HG03039 (cell line): ENCODE measurements at regions not wholly inside any gene's neighbourhood (a gene's known extent, or its start where the extent isn't known, plus 50 kb on each side); places are given as distances from the start of the nearest gene placed in this dataset.

Experiments used
- ATAC-seq: cut with Tn5 transposase; IDR thresholded peaks from one replicate; pipeline ENCODE4 v1.9.1; 2021; ENCODE audit warnings: mild to moderate bottlenecking, moderate library complexity; ENCODE audit not compliant: unreplicated experiment

DNA sequence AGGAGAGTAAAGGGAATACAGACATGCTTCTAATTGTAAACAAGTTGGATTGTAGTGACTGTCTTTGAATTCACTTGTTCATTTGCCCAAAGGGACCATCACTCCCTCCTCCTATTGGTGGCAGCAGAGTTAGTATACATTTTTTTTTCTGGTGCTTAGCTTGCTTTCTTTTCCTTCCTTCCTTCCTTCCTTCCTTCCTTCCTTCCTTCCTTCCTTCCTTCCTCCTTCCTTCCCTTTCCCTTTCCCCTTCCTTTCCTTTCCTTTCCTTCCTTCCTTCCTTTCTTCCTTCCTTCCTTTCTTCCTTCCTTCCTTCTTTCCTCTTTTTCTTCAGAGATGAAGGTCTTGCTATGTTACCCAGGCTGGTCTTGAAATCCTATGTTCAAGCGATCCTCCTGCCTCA, 94.8 kb upstream of the ATP6AP2 start:
- ATAC-seq = no peak

DNA sequence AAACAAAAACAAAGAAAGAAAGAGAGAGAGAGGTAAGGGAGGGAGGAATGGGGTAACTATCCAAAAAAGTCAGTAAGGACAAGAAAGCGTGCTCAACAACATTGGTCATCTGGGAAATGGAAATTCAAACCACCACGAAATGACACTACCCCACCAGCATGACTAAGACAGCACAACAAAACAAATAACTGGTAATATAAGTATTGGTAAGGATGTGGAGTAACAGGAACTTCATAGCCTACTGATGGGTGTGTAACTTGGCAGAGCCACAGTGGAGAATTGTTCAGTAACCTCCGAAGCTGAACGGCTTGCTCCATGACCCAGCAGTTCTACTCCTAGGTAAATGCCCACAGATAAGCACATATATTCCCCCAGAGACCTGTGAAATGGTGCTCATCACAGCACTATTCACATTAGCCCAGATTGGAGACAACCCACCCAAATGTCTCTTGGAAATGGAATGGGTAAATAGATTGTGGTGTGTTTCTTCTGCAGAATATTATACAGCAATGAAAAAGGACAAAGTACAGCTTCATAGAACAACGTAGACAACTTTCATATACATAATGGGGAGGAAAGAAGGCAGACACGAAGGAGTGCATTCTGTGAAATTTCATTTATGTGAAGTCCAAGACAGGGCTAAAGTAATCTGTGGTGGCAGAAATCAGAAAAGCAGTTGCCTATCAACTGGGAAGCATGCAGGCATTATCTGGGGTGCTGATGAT, 95.5 kb upstream of the ATP6AP2 start:
- ATAC-seq = no peak

DNA sequence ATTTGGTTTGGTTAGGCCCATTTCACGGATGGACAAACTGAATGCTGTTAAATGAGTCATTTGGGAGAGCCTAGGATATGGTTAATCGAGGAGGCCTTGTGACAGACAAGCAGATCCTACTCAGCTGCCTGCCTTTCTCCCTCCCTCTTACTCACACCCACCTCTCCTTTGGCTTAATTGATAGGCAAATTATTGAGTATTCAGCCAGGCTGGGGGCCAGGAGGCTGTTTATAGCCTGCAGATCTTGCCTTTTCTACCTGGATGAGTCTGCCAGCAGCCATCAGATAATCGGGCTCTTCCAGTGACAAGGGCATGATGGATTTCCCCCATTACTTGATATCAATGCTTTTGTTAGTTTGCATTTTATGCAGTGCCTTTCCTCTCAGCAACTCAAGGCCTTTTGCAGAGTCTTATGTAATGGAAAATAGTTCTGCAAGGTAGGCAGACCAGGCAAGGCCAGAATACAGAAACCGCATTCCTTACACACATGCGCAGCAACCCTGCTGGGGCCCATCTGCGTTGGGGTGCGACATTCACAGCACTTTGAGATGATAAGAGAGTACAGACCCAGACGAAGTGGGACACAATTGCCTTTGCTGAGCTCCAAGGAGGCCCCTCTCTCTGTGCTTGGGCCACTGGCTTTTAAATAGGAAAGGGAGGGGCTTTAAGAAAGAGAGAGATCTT, 96.2 kb upstream of the ATP6AP2 start:
- ATAC-seq = no peak

DNA sequence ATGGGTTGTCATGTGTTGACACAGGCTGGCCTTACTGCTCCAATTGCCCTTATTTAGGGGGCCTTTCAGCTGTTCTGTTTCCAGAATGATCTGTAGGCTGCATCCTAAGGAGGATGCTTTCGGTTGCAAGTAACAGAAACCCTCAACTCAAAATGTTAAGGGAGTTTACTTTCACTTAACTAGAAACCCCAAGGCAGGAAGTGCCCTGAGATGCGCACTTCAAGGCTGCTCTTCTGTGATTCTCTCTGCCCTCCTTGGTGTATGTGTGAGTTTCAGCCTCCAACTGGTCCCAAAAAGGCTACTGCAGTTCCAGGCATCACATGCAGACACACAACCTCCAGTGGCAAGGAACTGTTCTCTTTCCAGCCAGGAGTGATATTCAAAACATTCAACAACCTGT, 97.3 kb upstream of the ATP6AP2 start:
- ATAC-seq = no peak

DNA sequence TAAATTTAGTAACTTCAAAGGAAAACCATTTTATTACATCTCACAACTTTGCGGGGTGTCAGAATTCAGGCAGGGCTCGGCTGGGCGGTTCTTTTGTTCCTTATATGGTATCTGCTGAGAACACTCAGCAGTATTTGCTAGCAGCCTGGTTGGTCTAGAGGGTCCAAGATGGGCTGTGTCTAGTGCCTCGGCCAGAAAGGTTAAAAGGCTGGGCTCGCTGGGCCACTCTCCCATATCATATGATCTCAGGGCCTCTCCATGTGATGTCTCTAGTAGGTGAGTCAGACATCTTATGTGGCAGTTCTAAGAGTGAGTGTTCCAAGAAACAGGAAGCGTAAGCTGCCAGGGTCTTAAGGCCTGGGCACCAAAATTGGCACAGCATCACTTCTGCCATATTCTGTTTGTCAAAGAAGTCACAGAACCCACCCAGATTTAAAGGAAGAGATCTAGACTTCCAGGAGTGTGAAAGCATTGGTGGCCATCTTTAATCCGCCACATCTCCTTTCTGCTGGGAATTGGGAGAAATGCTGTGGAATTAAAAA, 100.9 kb upstream of the ATP6AP2 start:
- no peak for ATAC-seq

DNA sequence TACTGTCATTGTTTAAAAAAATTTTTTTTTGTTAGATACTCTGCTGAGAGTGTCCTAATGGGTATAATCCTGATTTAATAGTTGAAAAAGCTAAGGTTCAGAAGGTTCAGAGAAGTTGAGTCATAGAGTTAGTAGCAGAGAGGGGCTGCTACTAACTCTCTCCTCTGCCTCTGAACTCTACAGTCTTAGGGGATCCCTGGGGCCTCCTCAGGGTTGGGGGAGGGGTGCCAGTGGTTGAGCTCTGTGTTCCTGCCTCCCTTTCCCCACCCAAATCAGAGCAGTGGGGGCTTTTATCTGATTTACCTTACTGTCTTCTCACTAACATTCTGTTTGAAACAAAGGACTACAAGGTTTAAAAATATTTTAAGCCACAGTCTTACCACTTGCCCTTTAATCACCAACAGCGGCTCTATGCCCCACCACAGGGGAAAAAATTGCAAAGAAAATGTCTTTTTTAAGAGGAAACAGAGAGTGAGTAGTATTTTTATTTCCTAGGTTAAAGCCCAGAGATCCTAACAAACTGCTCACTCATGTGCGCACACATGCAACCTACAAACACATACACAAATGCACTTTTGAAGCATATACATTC, 102.2 kb upstream of the ATP6AP2 start:
- no peak for ATAC-seq

DNA sequence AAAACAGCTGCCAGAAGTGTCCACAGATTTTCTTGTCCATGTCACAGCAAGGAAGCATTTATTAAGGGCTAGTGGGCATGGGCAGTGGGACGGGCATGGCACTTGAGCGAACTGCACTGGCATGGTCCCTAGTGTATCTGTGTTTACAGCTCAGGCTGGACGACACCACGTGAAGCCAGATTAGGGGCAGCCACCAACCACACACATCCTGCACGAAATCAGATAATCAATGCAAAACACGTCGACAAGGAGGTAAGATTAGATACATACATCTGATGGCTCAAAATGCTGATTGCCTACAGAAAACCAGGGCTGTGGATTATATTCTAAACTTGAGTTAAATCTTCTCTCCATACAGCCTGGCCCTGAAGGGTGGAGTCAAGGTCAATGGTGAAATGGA, 103.8 kb upstream of the ATP6AP2 start:
- ATAC-seq = no peak

DNA sequence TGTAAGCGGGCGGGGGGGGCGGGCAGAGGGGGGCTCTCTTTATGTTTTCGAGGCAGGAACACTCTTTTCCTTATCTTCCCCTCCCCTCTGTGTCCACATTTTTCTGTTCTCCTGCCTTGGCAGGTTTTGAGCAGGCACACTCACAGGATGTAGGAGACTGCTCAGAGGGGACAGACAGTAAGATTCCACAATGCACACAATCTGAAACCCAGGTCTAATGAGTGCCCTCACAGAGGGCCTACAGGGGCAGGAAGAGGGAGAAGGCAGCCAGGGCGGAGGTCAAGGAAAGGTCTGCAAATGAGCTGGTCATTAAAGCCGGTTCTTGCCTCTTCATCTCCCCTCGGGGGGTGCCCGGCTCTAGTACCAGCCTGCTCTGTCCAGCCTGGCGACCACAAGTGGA, 106.1 kb upstream of the ATP6AP2 start:
- no peak for ATAC-seq

DNA sequence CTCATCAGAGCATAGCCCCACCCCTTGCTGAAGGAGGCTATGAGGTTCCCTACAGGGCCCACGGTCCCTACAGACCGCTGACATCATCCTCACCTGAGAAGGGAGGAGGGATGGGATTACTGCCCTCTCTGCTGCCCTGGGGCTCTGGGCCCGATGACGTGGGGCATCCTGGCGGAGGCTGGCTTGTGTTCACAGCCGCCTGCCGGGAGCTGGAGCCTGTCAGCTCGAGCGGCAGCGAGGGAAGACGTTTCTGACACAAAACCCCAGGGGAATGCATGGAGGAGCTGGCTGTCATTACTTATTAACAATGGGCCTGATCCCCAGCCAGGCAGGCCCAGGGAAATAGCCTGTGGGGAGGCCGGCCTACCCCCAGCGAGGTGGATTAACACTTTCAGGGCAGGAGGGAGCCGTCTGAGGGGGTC, 106.6 kb upstream of the ATP6AP2 start:
- no peak for ATAC-seq

DNA sequence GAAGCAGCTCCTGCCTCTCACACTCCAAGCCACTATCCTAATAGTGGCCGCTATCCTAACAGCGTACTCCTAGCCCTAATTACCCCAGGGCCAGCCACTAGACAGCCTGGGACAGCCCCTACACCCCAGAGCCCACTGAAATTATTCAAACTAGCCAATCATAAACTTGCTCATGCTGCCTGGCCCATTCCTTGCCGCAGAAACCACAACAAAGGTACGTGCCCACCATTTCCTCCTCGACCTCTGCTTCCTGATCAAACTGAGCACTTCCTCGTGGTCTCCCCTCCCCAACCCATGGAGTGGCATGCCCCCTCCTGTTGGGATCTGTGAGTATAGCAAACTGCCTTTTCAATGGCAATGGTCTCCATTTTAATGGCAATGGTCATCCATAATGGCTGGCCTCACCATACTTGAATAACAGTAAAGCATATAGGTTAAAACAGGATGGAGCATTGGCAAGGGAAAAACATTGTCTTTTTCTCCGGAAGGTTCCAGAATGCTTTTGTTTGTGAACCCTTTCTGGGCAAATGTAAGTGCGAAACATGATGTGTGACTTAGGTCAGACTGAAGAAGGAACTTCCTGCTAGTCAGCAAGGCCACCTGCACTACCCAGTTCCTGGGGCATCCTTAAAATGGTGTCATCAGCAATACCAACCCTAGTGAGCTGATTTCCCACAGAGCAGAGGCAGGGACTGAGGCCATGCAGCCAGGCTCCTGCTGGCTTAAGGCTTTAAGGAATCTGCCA, 107.1 kb upstream of the ATP6AP2 start:
- no peak for ATAC-seq

DNA sequence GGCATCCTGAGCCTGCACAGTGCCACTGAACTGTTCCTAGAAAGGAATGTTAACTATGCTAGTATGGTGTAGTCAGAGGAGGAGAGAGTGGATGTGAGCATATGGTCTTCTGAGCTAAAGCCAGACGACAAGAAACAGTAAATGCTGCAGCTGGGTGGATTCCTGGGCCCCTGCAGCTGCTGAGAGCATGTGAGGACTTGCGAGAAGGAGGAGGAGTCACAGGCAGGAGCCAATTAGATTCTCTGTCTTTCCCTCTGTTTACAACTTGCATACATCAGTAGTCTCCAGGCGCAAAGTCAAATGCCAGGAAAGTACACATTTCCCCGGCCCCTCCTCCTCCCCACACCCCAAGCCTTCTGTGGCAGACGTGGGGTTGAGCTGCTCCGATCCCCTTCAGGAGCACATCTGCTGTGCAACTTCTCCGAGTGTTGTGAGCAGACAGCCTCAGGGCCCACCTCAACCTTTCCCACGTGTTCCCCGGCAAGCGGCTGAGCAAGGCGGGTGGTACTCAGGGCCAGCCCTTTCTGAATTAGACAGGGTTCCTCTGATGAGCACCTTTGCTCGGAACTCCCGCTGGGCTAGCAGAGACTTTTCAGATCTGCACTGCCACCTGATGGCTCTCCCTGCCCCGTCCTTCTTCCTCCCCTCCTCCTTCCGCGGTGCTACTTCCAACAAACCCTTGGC, 108.7 kb upstream of the ATP6AP2 start:
- no peak for ATAC-seq

DNA sequence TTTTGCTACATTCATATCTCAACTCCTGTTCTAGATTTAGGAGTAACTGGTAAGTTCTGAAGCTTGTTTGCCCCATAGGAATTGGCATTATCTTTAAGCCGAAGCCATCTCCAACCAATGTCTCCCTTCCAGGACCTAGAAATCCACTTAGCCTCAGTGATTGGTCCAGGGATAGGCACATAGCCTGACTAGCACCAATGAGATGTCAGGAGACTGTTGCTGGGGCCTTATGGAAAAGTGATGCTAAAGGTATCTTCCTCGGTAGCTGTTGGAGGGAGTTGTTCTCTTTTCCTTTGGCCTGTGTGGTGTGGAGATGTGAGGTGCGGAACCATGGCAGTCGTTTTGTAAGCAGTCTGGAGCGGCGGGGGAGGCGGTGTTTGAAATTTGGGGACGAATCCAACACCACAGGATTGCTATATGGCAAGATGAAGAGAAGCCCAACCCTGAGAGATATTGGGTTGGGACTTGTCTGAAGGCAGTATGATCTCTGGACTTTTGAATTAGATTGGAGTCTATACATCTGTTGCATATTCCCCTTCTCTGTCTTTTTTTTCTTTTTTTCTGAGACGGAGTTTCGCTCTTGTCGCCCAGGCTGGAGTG, 109.8 kb upstream of the ATP6AP2 start:
- no peak for ATAC-seq

DNA sequence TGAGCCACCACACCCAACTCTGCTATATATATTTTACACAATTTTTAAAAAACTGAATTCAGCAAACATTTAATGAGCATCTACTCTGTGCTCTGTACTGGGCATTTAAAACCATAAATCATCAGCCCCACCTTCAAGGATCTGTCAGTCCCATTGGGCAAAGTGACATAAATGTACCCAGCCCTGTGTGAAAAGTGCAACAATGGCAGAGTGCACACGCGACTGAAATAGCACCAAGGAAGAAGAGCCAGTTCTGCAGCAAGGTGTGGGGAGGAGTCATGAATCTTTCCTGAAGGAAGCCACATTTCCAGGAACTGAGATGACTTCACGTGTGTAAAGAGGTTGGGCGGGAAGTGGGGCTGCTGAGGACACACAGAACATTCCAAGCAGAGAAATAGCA, 111.5 kb upstream of the ATP6AP2 start:
- ATAC-seq = no peak

DNA sequence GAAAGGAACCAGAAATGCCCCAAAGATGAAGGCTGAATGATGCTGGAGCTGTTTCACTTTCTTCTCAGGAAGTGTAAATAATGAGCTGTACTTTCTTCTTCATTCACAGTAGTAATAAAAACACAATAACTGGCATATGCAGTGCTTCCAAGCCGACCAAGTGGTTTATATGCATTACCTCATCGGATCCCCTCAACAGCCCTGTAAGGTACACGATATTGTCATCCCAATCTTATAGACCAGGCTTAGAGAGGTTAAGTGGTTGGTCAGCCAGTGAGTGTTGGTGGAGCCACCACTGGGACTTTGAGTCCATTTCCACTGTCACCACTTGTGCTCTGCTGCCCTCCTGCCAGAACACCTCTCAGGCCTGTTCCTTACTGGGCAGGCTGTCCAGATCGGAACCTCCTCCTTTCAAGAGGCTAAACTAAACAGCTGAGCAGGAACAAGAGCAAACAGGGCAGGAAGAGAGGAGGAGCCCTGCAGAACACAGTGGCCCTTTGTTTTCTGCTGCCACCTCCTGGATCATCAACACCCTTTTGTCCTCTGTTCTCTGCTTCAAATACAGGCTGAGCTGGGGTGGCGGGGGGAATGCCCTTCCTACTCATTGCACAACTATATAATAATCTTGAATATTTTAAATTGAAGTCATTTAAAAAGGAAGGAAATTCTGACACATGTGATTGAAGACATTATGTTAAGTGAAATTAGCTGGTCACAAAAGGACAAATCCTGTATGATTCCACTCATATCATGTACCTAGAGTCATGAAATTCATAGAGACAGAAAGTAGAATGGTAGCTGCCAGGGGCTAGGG, 112.5 kb upstream of the ATP6AP2 start:
- no peak for ATAC-seq

DNA sequence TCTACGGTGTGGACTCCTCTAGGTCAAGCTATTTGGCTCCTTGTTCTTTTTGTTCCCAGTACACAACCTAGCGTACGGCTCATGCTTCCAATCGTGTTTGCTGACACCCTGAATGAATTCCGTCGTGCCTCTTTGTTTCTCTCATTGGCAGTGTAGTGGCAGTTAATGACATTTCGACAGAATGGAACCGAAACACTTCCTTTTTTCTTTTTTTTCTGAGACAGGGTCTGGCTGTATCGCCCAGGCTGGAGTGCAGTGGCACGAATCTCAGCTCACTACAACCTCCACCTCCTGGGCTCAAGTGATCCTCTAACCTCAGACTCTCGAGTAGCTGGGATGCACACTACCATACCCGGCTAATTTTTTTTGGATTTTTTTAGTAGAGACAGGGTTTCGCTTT, 113.3 kb upstream of the ATP6AP2 start:
- ATAC-seq = no peak

DNA sequence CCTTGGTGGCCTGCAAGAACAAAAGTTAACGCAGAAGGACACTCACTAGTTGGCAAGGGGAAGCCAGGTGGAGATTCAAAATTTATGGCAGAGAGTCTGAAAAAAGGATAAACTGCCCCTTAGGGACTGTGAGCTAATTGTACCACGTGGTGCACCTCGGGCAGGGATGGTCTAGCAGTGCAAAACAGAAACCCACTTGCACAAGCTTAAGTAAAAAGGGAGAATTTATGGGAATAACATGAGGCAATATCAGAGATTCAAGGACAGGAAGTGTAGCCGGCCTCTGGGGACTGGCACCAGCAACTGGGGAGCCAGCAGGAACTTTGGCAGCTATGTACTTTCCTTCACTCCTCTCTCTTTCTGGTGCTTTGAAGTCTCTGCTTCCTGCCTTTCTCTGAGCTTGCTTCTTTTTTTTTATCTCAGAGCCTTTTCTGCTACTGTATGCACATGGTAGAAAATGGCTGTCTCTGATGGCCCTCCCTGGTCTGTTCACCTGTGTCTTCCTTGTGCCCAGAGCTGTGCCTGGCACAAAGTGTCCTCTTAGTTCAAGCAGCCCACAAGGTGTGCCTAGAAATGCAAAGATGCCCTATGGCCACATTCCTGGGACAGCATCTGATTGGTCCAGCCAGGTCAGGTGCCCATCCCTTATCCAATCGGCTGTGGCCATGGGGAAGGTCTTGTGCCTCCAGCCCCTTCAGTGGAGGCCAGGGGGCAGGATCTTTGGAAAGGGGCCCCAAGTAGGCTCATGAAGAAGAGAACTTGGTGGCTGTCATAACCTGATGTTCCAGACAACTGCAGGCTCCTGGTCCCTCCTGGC, 114.8 kb upstream of the ATP6AP2 start:
- no peak for ATAC-seq

DNA sequence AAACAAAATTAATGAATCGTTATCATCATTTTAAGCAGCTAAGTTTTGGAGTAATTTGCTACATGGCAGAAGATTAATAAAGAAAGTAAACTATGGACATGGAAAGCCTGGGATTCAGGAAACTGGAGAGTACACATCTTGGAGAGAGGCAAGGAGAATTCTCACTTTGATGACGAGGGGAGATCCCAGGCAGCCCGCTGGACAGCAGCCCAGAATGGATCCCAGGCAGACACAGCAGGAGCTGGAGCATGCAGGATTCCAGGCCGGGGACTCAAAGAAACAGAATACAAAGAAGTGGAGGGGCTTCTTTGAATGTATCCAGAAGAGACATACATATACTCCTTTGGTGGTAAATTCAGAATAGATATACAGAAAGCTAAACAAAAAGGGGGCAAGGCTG, 118.0 kb upstream of the ATP6AP2 start:
- no peak for ATAC-seq

DNA sequence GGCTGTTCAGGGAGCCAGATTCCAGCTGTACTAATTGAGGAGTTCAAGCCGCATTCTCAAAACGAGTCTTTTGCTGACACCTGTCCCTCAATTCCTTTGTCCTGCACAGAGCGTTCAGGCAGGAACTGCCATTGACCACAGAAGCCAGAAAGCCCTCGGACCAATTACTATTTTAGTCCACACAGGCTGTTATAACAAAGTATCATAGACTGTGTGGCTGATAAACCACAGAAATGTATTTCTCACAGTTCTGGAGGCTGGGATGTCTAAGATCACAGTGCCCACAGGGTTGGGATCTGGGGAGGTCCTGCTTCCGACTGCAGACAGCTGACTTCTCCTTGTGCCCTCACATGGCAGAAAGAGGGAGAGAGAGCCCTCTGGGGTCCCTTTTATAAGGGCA, 119.8 kb upstream of the ATP6AP2 start:
- no peak for ATAC-seq
